Liver (tissue), 3 donors: ENCODE measurements at regions not wholly inside any gene's neighbourhood (a gene's known extent, or its start where the extent isn't known, plus 50 kb on each side); places are given as distances from the start of the nearest gene placed in this dataset.

Experiments used
- CTCF ChIP-seq: fragments of 150-350 bp; IDR thresholded peaks from 2 replicates; pipeline ENCODE4 v1.5.1; 2017; ENCODE audit warnings: improper control_type of control experiment, low read depth, low read length; ENCODE audit not compliant: missing input control
- GABPA ChIP-seq, 2 donors: IDR thresholded peaks in 1 of 2; conservative IDR thresholded peaks in 1 of 2; 2 replicates each; pipeline ENCODE4 v1.6.1; 2016; ENCODE audit warnings: antibody characterized with exemption in 2 of 2, mild to moderate bottlenecking in 1 of 2, moderate library complexity in 1 of 2
- MAX ChIP-seq: IDR thresholded peaks from 2 replicates; pipeline ENCODE4 v1.6.1; 2016; ENCODE audit warnings: antibody characterized with exemption
- SP1 ChIP-seq: IDR thresholded peaks from 2 replicates; pipeline ENCODE4 v1.6.1; 2018; ENCODE audit warnings: antibody characterized with exemption, mild to moderate bottlenecking
- TAF1 ChIP-seq: conservative IDR thresholded peaks from 2 replicates; pipeline ENCODE4 v1.6.1; 2016; ENCODE audit warnings: antibody characterized with exemption, mild to moderate bottlenecking
- donor health status: healthy.
- donor health status: healthy.

GRCh38 chr11:11738370-11738769 is 103.4 kb upstream of the USP47 start:
- TF ChIP-seq SP1 (no peak), MAX (no peak), CTCF (no peak), TAF1 (no peak), GABPA (IDR thresholded peaks at IDR 0.05 in 1 of 2, conservative IDR thresholded peaks at IDR 0.05 in 1 of 2) (no peak)
